GM21447 (cell line): ENCODE measurements at regions not wholly inside any gene's neighbourhood (a gene's known extent, or its start where the extent isn't known, plus 50 kb on each side); places are given as distances from the start of the nearest gene placed in this dataset.
"Not testable (repeated sequence)": the region's sequence is repeated elsewhere in the genome, so short reads cannot be mapped to it uniquely, and the experiment has no call there.

ENCODE experiments used
- ATAC-seq: cut with Tn5 transposase; IDR thresholded peaks from one replicate; pipeline ENCODE4 v1.9.1; 2021; ENCODE audit not compliant: unreplicated experiment

DNA sequence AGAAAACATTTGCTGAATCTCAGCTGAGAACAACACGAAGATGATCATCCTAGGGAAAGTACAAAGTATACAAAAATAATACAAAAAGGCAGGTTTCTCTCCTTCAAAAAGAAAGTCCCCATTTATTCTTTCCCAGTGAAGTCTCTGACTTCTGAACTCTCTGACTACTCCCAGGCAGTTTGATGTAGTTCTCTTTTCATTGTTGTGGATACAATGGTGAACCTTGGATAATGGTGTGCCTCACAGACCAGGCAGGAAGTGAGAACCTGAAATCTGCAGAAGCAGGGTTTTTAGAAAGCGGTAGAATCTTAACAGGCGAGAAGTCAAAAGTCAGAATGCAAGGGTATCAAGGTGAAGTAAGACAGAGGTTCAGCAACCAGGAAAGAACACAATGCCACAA is 150.8 kb upstream of the NRP1 start:
- no peak for ATAC-seq

DNA sequence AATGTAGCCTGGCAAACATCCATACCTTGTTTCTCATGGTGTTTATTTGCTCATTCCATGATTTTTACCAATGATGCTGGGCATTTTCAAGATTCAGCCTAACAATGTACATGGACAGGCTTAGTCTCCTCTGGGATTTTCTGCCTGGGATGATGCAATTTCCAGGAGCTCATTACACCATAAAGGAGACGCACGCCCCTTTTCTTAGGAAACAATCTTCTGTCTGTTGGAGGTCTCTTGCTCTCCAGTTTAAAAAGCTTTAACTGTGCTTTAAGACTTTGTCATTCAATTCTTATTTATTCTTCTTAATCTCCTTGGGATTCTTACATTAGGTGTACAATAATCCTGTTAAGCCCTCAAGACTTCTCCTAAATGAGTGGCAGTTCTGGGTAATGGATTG is 150.3 kb upstream of the NRP1 start:
- no peak for ATAC-seq

DNA sequence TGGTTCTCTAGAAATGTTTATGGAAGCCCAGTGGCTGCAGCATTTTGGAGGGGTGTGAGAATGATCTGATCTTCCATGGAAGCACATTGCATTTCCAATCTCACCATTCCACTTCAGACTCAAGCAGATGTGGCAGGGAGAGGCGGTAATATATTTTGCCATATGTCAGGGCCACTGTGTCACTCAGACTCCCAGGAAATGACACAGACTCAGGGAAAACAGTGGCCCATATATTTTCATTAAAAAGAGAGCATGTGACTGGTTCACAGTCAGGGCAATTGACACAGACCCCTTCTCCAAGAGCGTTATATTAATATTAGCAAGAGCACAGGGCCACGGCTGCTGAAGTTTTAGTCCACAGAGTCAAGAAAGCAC is 149.3 kb upstream of the NRP1 start:
- ATAC-seq: no peak

DNA sequence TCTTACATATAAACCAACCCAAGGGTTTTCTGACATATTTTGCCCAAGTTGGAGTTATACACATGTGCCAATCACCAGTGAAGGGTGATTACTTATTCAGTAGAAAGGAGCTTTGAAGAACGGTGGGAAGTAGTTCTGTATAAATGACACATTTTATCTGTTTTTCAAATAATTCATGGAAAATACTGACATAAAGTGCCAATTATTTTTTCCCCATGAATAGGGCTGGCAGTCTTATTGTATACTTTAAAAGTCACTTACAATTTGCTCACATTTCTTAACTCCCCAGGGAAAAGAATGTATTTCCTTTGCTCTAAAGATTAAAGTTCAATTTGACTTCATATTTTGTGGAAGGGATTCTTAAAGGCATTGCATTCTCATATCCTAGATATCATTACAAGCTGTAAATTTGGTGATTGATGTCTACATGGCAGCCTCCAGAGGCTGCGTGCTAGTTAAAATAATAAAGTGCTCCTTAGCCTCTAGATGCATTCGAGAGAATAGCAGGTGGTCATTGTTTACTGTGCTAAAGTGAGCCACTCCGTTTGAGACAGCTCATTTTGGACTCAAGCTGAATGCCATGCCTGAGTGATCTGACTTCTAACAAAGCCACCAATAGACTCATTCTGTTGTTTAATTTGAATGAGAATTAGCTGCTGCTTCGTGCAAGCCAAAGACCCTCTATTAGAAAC is 148.8 kb upstream of the NRP1 start:
- ATAC-seq: no peak

DNA sequence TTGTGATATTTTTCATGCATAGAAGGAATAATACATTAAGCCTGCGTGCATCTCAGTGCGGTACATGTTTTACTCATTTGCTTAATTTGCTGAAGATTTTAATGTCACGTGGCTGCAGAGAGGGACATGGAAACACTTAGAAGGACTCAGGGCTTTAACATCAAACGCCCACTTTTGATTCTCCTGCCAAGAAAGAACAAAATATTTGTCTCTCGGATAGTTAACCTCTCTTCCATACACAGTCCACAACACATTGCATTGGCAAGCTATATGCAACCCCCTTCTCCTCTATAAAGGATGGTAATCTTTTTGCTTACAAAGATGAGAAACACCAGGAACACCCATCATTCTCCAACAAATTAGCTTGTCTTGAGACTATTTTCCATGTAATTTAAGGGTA is 148.0 kb upstream of the NRP1 start:
- ATAC-seq: no peak

DNA sequence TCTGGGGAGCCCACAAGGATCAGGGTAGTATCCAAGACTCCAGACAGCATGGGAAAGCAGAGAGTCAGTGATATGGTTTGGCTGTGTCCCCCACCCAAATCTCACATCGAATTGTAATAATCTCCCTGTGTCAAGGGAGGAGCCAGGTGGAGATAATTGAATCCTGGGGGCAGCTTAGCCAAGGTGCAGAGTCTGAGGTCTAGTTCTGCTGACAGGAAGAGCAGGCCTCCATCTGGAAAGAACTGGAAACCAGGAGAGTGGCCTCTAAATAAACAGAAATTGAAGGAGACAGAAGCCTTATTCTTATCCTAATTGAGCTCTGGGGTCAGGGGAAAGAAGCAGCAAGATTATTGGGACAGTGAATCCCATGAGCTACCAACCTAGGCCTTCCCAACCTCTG is 146.7 kb upstream of the NRP1 start:
- ATAC-seq: no peak

DNA sequence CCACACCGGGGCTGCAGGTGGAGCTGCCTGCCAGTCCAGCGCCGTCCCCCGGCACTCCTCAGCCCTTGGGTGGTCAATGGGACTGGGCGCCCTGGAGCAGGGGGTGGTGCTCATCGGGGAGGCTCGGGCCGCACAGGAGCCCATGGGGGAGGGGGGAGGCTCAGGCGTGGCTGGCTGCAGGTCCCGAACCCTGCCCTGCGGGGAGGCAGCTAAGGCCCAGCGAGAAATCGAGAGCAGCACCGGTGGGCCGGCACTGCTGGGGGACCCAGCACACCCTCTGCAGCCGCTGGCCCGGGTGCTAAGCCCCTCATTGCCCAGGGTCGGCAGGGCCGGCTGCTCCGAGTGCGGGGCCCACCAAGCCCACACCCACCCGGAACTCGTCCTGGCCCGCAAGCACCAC is 145.9 kb upstream of the NRP1 start:
- ATAC-seq: not testable (repeated sequence)

DNA sequence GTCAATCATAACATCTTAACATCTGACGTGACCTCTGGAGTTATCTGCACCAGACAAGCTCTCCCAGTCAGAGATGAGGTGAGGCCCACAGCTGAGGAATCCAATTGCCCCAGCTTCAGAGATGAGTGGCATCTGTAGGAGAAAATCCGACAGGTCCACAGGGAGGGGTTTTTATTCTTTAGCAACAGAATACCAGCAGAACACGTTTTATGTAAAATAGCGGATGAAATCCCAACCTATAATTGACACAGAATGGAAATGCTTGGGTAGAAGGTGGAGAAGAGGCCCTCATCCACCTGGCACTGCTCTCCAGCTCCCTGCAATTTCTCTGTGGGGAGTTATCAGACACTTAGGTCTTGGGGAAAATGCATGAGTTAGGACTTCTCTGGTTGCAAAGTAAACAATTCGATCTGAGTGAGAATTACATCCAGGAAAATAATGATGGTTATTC is 144.2 kb upstream of the NRP1 start:
- ATAC-seq: no peak

DNA sequence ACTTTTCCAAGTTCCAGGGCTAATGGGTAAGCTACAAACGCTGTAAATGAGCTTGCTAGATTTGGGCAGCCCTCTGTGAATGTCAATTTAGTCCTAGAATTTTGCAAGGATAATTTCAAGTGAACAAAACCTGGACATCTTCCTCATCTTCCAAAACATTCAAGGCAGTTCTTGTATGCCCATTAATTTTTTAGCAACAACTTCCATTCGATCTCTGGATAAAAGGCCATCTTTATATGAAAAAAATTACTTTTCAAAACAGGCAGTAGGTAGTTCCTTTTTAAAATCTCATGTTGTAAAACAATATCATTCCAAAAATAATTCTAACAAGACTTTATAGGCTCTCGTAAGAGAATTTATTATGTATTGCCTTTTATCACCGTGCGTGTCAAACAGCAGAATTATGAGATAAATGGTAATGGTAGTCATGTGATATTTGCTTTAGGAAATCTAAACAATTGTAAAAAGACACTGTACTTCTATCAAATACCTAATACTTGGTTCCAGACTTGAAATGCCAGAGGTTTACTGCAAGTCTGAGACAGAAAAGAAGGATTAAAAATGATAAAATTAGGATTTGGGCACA is 143.7 kb upstream of the NRP1 start:
- no peak for ATAC-seq

DNA sequence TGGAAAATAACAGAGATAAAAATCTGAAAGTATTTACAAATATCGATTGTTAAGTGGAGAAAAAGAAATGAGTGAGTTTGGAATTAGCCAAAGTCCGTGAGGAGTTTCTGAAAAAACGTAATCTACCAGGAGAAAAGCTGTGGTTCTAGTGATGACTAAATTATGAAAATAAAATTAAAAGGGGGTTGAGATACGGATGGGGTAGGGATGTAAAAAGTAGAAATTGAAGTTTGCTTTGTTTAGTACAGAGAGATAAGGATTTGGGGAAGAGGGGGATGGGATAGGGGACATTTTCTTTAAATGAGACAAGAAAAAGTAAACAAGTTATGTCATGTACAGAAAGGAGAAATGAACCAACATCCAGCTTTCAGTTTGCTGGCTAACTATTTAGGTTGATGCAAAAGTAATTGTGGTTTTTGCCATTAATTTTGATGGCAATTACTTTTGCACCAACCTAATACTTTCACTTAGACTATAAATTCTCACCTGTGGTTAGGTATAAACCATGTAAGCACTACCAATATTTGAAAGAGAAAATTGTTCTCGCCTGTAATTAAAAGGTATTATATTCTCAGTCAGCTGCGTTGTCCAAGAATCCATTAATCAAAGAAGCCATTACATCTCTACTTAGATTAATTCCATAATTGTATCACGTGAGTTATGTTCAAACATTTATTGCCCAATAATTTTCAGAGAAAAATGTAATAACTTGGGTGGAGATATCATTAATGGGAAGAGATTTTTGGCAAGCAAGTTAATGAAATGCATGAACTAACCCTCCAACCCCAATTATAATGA is 143.0 kb upstream of the NRP1 start:
- no peak for ATAC-seq

DNA sequence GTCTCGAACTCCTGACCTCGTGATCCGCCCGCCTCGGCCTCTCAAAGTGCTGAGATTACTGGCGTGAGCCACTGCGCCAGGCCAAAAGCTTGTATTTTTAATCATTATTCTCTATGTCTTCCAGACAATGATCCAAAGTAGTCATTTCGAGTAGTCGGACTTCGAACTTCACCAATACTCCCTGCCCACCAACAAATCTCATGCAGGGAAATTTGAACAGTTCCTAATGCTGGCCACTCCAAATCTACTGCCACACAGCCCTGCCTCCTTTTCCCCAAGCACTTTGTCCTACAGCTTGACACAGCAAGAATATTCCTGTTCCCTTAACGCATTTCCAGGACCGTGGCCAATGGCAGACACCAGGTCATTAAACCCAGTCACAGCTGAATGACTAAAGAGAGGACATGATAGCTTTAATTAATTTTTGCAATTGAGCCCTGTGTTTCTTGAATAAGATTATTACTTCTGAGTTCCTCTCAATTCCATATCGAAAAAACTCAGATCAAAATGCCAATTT is 142.3 kb upstream of the NRP1 start:
- ATAC-seq: no peak

DNA sequence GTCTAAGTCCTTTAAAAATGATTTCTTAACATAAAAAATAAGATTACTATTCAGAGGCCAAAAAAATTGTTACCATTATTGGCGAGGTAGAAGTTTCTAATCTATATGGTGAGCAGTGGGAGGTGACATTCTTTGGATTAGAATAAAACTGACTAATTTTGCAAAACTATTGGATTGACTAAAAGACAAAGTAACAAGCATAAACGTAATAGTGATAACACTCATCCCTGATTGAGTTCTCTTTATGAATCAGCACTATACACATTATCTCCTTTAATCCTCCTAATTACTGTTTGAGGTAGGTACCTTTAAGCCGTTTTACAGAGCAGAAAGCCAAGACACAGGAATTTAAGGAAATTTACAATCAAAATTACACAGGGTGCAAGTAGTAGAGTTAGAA is 139.2 kb upstream of the NRP1 start:
- no peak for ATAC-seq

DNA sequence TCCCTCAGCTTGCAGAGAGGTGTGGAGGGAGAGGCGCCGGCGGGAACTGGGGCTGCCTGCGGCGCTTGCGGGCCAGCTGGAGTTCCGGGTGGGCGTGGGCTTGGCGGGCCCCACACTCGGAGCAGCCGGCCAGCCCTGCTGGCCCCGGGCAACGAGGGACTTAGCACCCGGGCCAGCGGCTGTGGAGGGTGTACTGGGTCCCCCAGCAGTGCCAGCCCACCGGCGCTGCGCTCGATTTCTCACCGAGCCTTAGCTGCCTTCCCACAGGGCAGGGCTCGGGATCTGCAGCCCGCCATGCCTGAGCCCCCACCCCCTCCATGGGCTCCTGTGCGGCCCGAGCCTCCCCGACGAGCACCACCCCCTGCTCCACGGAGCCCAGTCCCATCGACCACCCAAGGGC is 133.5 kb upstream of the NRP1 start:
- not testable (repeated sequence) for ATAC-seq

DNA sequence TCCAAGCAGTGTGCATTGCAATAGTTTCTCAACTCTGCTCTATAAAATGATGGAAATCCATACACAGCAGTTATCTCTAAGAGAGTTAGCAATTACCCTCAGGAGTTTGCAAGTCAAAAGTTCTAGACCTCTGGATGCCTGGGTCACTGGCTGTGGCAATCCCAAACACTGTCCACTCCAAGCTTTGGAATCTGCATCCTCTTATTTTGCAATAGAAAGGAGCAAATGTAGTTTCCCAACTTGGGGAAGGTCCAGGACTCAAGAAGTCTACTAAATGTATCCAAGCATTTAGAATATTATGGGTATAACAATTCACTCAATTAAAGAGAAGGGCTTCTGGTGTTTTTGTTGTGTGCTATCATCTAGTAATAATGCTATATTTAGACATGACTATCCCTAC is 131.3 kb upstream of the NRP1 start:
- ATAC-seq: no peak

DNA sequence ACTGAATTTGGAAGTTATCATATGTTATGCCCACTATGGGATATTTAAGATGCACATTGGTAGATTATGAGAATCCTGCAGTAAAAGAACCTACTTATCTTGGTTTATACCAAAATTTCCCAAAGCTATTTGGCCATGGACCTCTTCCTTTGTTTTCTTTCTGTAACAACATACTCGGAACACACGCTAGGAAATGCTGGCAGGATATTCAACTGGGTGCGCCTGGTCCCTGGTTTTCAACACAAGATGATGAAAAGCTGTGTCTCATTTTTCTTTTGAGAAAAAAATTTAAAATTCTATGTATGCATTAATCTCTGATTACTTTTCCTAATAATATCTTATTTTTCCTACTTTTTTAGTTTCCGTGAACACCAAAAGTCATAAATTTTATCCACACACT is 128.5 kb upstream of the NRP1 start:
- no peak for ATAC-seq

DNA sequence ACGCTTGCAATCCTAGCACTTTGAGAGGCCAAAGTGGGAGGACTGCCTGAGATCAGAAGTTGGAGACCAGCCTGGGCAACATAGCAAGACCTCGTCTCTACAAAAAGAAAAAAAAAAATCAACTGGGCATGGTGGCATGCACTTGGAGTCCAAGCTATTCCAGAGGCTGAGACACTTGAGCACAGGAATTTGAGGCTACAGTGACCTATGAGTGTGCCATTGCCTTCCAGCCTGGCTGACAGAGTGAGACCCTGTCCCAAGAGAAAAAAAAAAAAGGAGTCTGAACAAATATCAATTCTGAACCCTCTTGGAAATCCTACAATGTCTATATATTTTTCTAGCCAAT is 126.8 kb upstream of the NRP1 start:
- ATAC-seq: no peak

DNA sequence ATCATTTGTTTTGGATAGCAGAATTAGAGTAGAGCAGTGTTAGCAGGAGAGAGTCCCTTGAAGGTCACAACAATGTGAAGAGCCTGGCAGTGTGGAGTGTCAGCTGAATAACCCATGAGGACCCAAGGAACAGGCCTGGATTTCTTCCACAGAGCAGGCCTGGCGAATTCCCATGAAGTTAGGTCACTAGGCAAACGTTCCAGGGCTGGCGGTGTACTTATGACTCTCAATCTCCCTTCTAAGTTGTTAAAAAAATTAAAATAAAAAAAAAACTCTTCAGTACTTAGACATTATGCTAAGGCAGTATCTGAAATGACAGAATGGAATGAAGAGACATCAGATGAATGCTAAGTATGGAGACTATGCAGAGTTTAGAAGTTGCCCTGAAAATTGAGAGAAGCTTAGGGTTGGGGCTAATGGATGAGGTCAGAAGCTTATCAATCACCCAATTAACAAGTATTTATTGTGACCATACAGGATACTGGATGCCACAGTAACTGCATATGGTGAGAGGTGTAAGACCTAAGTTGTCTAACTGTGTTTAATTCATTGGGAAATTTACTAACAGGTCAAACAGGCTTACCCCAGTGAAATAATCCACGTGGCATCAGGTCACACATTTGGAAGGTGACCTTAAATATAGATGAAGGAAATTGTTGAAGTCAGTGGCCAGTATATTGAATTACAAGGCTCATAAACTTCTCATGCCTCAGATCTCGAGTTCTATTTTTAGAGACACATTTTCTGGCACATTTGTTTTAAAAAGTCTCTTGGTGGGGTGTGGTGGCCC is 126.2 kb upstream of the NRP1 start:
- ATAC-seq: no peak

DNA sequence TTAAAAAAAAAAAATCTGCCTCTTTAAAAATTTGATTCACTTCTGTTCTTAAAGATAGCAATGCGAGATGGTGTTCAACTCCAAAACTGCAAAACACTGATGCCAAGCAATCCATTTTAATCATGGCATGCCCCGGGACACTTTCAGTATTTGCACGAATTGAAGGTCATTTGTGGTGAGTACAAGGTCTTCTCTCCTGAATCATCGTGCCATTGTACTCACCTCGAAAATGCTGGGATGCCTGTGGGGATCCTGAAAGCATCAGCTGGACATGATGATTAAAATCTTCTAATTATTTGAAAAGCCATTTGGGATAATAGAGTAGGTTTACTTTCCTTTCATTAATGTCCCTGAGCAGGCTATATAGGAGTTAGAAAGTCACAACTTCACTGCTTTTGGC is 125.1 kb upstream of the NRP1 start:
- no peak for ATAC-seq

DNA sequence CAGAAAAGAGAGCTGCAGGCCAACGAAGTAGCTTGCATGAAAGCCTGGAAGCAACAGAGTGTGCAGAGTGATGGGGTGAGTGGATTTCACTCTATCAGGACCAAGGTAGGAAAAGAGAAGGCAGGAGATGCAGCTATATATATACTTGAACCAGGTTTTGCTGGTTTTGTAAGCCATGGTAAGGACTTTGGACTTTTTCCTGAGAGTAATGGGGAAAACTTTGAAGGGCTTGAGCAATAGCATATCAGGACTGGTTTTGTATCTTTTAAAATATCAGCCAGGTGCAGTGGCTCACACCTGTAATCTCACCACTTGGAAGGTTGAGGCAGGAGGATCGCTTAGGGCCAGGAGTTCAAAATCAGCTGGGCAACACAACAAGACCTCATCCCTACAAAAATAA is 120.6 kb upstream of the NRP1 start:
- ATAC-seq: no peak

DNA sequence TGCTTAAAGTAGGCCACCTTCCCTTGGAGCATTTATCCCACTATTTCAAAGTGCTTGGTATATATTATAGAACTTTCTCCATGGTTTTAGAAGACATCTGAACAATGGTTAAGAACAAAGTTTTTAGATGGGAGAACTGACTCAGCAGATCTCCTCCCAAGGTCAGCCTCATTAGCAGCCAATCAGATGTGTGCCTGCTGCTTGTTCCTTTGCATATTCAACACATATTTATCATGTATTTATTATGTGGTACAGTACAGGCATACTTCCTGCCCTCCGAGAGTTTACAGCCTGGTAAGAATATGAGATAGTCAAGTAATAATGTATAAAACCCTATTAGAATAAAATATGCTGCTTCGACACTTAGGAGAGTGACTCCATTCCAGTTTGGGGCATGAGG is 120.1 kb upstream of the NRP1 start:
- ATAC-seq: no peak
